H9 (cell line): ENCODE measurements at regions not wholly inside any gene's neighbourhood (a gene's known extent, or its start where the extent isn't known, plus 50 kb on each side); places are given as distances from the start of the nearest gene placed in this dataset.
A peak's percentile ranks its signal among the peaks of the same experiment; 100 is the strongest.

Experiments used
- DNase-seq: peaks from one replicate; pipeline ENCODE4 v3.0.0-alpha.2; 2017
- H2AFZ ChIP-seq: one replicate; pipeline ENCODE4 v1.6.1; 2013; ENCODE audit warnings: mild to moderate bottlenecking, low read length, control low read depth, moderate library complexity
- H2AK5ac ChIP-seq: 2 replicates; pipeline ENCODE4 v1.6.1; 2013; ENCODE audit warnings: low read length, control low read depth, mixed read lengths; ENCODE audit not compliant: insufficient read length
- H2BK120ac ChIP-seq: one replicate; pipeline ENCODE4 v1.6.1; 2013; ENCODE audit warnings: low read depth, mild to moderate bottlenecking, low read length, control low read depth, inconsistent platforms; ENCODE audit not compliant: poor library complexity, severe bottlenecking
- H2BK12ac ChIP-seq: 2 replicates; pipeline ENCODE4 v1.6.1; 2013; ENCODE audit warnings: low read length, control low read depth, mixed read lengths, low read depth; ENCODE audit not compliant: insufficient read length
- H2BK15ac ChIP-seq: 2 replicates; pipeline ENCODE4 v1.6.1; 2013; ENCODE audit warnings: low read depth, low read length, control low read depth
- H2BK20ac ChIP-seq: one replicate; pipeline ENCODE4 v1.6.1; 2013; ENCODE audit warnings: low read depth, mild to moderate bottlenecking, low read length, control low read depth, inconsistent platforms; ENCODE audit not compliant: poor library complexity, severe bottlenecking
- H2BK5ac ChIP-seq: 2 replicates; pipeline ENCODE4 v1.6.1; 2013; ENCODE audit warnings: low read length, control low read depth, mixed read lengths; ENCODE audit not compliant: insufficient read length
- H3K14ac ChIP-seq: 2 replicates; pipeline ENCODE4 v1.6.1; 2013; ENCODE audit warnings: low read length, control low read depth; ENCODE audit not compliant: insufficient read depth
- H3K18ac ChIP-seq: 2 replicates; pipeline ENCODE4 v1.6.1; 2013; ENCODE audit warnings: low read depth, mild to moderate bottlenecking, mixed read lengths, low read length, control low read depth; ENCODE audit not compliant: insufficient read length
- H3K23ac ChIP-seq: 2 replicates; pipeline ENCODE4 v1.6.1; 2013; ENCODE audit warnings: low read length, control low read depth, mixed read lengths, low read depth; ENCODE audit not compliant: insufficient read length
- H3K23me2 ChIP-seq: 2 replicates; pipeline ENCODE4 v1.6.1; 2013; ENCODE audit warnings: low read depth, mild to moderate bottlenecking, mixed read lengths, low read length, control low read depth; ENCODE audit not compliant: insufficient read length, poor library complexity, severe bottlenecking
- H3K27ac ChIP-seq: 2 replicates; pipeline ENCODE4 v1.5.1; 2013; ENCODE audit warnings: low read length, control low read depth, mixed read lengths, low read depth; ENCODE audit not compliant: insufficient read length
- H3K27me3 ChIP-seq: 2 replicates; pipeline ENCODE4 v1.6.1; 2013; ENCODE audit warnings: low read length, control low read depth, inconsistent platforms; ENCODE audit not compliant: insufficient read depth
- H3K4ac ChIP-seq: 2 replicates; pipeline ENCODE4 v1.6.1; 2013; ENCODE audit warnings: low read depth, mild to moderate bottlenecking, control low read depth, inconsistent platforms, low read length, moderate library complexity
- H3K4me1 ChIP-seq: 2 replicates; pipeline ENCODE4 v1.6.1; 2013; ENCODE audit warnings: low read length, control low read depth, inconsistent platforms; ENCODE audit not compliant: insufficient read depth
- H3K4me2 ChIP-seq: 2 replicates; pipeline ENCODE4 v1.6.1; 2013; ENCODE audit warnings: low read length, control low read depth, mixed read lengths; ENCODE audit not compliant: insufficient read length, insufficient read depth
- H3K56ac ChIP-seq: 2 replicates; pipeline ENCODE4 v1.6.1; 2013; ENCODE audit warnings: low read depth, mild to moderate bottlenecking, mixed read lengths, low read length, control low read depth; ENCODE audit not compliant: insufficient read length
- H3K79me1 ChIP-seq: 2 replicates; pipeline ENCODE4 v1.6.1; 2013; ENCODE audit warnings: low read depth, mild to moderate bottlenecking, moderate library complexity, low read length, control low read depth, inconsistent platforms; ENCODE audit not compliant: insufficient read depth, poor library complexity, severe bottlenecking
- H3K79me2 ChIP-seq: 2 replicates; pipeline ENCODE4 v1.6.1; 2013; ENCODE audit warnings: low read length, control low read depth, inconsistent platforms; ENCODE audit not compliant: insufficient read depth
- H3K9ac ChIP-seq: 2 replicates; pipeline ENCODE4 v1.6.1; 2013; ENCODE audit warnings: low read length, control low read depth, mixed read lengths; ENCODE audit not compliant: insufficient read length; ENCODE audit errors: extremely low read depth
- H3K9me3 ChIP-seq: one replicate; pipeline ENCODE4 v1.6.1; 2013; ENCODE audit warnings: low read depth, low read length, inconsistent platforms; ENCODE audit not compliant: control insufficient read depth
- H3T11ph ChIP-seq: one replicate; pipeline ENCODE4 v1.6.1; 2013; ENCODE audit warnings: mild to moderate bottlenecking, low read length, control low read depth, inconsistent platforms
- H4K20me1 ChIP-seq: one replicate; pipeline ENCODE4 v1.6.1; 2013; ENCODE audit not compliant: control insufficient read depth, insufficient read length, insufficient read depth
- H4K5ac ChIP-seq: 2 replicates; pipeline ENCODE4 v1.6.1; 2013; ENCODE audit warnings: low read depth, mild to moderate bottlenecking, mixed read lengths, low read length, control low read depth; ENCODE audit not compliant: insufficient read length
- H4K8ac ChIP-seq: replicated peaks from 2 replicates; pipeline ENCODE4 v1.6.1; 2013; ENCODE audit warnings: low read length, control low read depth, mixed read lengths, low read depth; ENCODE audit not compliant: insufficient read length
- H4K91ac ChIP-seq: 2 replicates; pipeline ENCODE4 v1.6.1; 2013; ENCODE audit warnings: low read depth, mild to moderate bottlenecking, moderate library complexity, mixed read lengths, low read length, control low read depth; ENCODE audit not compliant: insufficient read length
- H3K27ac Mint-ChIP-seq, 3 experiments: 2 replicates in 2 of 3; 3 replicates in 1 of 3; pipeline ENCODE4 v1.8.0; 2020 to 2021; ENCODE audit warnings: mixed read lengths in 3 of 3, mild to moderate bottlenecking in 1 of 3, moderate library complexity in 1 of 3
- H3K27me3 Mint-ChIP-seq: 2 replicates; pipeline ENCODE4 v1.8.0; 2021; ENCODE audit warnings: low read depth, mild to moderate bottlenecking, moderate library complexity, mixed read lengths
- H3K36me3 Mint-ChIP-seq, 3 experiments: 2 replicates in 2 of 3; 3 replicates in 1 of 3; pipeline ENCODE4 v1.8.0; 2020 to 2021; ENCODE audit warnings: low read depth in 3 of 3, mixed read lengths in 3 of 3; ENCODE audit not compliant: insufficient read depth in 1 of 3
- H3K4me1 Mint-ChIP-seq, 2 experiments: 2 replicates each; pipeline ENCODE4 v1.8.0; 2020; ENCODE audit warnings: mixed read lengths in 2 of 2
- H3K4me3 Mint-ChIP-seq, 2 experiments: 2 replicates in 1 of 2; 3 replicates in 1 of 2; pipeline ENCODE4 v1.8.0; 2020 to 2021; ENCODE audit warnings: mild to moderate bottlenecking in 2 of 2, mixed read lengths in 2 of 2, moderate library complexity in 1 of 2
- H3K9me3 Mint-ChIP-seq, 2 experiments: 2 replicates in 1 of 2; 3 replicates in 1 of 2; pipeline ENCODE4 v1.8.0; 2020; ENCODE audit warnings: mild to moderate bottlenecking in 2 of 2, mixed read lengths in 2 of 2, moderate library complexity in 1 of 2
- WGBS: extraction: QIAGEN DNeasy Blood & Tissue Kit; methylation state at CpG from one replicate; pipeline ENCODE4 v1.1.7; 2013; ENCODE audit warnings: missing lambda C conversion rate, low lambda C conversion rate, mixed read lengths; ENCODE audit not compliant: insufficient read length; ENCODE audit errors: extremely low coverage; 5-methylcytosine and 5-hydroxymethylcytosine counted together
- TF ChIP-seq, protein P1 (sequence below): fragments of 200-600 bp; sonication (generic); conservative IDR thresholded peaks from 3 replicates; pipeline ENCODE4 v1.8.0; 2021; ENCODE audit warnings: antibody characterized with exemption, mild to moderate bottlenecking

- Mint-ChIP-seq H3K36me3 (no peaks in the 10 kb centered on the region), H3K27me3 (peaks cover 1% of the 10 kb centered on the region; the same call in 1 of the 2 replicates), H3K4me1 (peaks cover 14 to 15% of the 10 kb centered on the region in 2 experiments; a peak in 3 of 4 replicates), H3K4me3 (no peak overlapping the region), H3K27ac (no peak overlapping the region), H3K9me3 (peaks cover 0 to 2% of the 10 kb centered on the region in 2 experiments; a peak in 1 of 5 replicates)
- Histone ChIP-seq H3K23ac (no peak overlapping the region), H2BK20ac (no peak overlapping the region), H3K79me1 (no peaks in the 10 kb centered on the region), H3K9ac (no peak overlapping the region), H3T11ph (no peak overlapping the region), H3K27me3 (no peaks in the 10 kb centered on the region), H4K20me1 (no peaks in the 10 kb centered on the region), H3K56ac (no peak overlapping the region), H2BK12ac (no peak overlapping the region), H2AK5ac (no peak overlapping the region), H4K5ac (no peak overlapping the region), H3K27ac (no peak overlapping the region), H2BK15ac (no peak overlapping the region), H3K18ac (no peak overlapping the region), H3K23me2 (no peaks in the 10 kb centered on the region), H3K14ac (no peak overlapping the region), H2BK120ac (no peak overlapping the region), H3K79me2 (no peaks in the 10 kb centered on the region), H3K4me1 (no peaks in the 10 kb centered on the region), H4K91ac (no peak overlapping the region), H2BK5ac (no peak overlapping the region), H4K8ac (no peak overlapping the region), H3K4ac (no peak overlapping the region), H3K4me2 (no peak overlapping the region), H2AFZ (no peak overlapping the region), H3K9me3 (no peaks in the 10 kb centered on the region)
- TF ChIP-seq, protein P1, sequence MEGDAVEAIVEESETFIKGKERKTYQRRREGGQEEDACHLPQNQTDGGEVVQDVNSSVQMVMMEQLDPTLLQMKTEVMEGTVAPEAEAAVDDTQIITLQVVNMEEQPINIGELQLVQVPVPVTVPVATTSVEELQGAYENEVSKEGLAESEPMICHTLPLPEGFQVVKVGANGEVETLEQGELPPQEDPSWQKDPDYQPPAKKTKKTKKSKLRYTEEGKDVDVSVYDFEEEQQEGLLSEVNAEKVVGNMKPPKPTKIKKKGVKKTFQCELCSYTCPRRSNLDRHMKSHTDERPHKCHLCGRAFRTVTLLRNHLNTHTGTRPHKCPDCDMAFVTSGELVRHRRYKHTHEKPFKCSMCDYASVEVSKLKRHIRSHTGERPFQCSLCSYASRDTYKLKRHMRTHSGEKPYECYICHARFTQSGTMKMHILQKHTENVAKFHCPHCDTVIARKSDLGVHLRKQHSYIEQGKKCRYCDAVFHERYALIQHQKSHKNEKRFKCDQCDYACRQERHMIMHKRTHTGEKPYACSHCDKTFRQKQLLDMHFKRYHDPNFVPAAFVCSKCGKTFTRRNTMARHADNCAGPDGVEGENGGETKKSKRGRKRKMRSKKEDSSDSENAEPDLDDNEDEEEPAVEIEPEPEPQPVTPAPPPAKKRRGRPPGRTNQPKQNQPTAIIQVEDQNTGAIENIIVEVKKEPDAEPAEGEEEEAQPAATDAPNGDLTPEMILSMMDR = peak; percentile 58
- DNase-seq = no peak
- WGBS = no CpG with 5 or more reads among the region's 11 CpGs
These were observed 97.1 kb upstream of the IRX2 start for GRCh38 chr5:2848619-2849018.
